OCI-LY3 (cell line): ENCODE measurements at regions not wholly inside any gene's neighbourhood (a gene's known extent, or its start where the extent isn't known, plus 50 kb on each side); places are given as distances from the start of the nearest gene placed in this dataset.

Experiments used
- EZH2phosphoT487 ChIP-seq: fragments of 200-600 bp; shearing (Covaris generic); IDR thresholded peaks from 2 replicates; pipeline ENCODE4 v1.6.1; 2018; ENCODE audit warnings: antibody characterized with exemption, mixed run types, low read depth
- TF ChIP-seq, protein P1 (sequence below): fragments of 200-600, 300-600 bp; sonication (generic); IDR thresholded peaks from 2 replicates; pipeline ENCODE4 v1.5.1; 2014; ENCODE audit warnings: antibody characterized with exemption, low read length, low read depth

DNA sequence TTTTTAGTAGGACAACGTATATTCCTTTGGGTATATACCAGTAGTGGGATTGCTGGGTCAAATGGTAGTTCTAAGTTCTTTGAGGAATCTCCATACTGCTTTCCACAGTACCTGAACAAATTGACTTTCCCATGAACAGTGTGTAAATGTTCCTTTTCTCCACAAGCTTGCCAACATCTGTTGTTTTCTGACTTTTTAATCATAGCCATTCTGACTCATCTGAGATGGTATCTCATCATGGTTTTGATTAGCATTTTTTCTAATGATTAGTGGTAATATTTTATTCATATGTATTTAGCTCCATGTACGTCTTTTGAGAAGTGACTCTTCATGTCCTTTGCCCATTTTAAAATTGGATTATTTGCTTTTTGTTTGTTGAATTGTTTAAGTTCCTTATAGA is 58.4 kb upstream of the CERS6 start:
- TF ChIP-seq, protein P1, sequence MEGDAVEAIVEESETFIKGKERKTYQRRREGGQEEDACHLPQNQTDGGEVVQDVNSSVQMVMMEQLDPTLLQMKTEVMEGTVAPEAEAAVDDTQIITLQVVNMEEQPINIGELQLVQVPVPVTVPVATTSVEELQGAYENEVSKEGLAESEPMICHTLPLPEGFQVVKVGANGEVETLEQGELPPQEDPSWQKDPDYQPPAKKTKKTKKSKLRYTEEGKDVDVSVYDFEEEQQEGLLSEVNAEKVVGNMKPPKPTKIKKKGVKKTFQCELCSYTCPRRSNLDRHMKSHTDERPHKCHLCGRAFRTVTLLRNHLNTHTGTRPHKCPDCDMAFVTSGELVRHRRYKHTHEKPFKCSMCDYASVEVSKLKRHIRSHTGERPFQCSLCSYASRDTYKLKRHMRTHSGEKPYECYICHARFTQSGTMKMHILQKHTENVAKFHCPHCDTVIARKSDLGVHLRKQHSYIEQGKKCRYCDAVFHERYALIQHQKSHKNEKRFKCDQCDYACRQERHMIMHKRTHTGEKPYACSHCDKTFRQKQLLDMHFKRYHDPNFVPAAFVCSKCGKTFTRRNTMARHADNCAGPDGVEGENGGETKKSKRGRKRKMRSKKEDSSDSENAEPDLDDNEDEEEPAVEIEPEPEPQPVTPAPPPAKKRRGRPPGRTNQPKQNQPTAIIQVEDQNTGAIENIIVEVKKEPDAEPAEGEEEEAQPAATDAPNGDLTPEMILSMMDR: no peak
- TF ChIP-seq EZH2phosphoT487: no peak
